ENCODE measurements at regions not wholly inside any gene's neighbourhood (a gene's known extent, or its start where the extent isn't known, plus 50 kb on each side); places are given as distances from the start of the nearest gene placed in this dataset.

GRCh38 chr14:71524320-71524982 lies 407.8 kb upstream of the RGS6 start:
- ATAC-seq, result no peak
- Mint-ChIP-seq H3K4me1 (peaks cover 2 to 35% (median 8%) of the 10 kb centered on the region in 4 donors), H3K27ac (peak overlapping the region in 1 of 10 donors; percentile 84), H3K4me3 (no peak overlapping the region), H3K27me3 (no peaks in the 10 kb centered on the region), H3K36me3 (peaks cover 0 to 16% (median 8%) of the 10 kb centered on the region in 3 donors), H3K9me3 (peaks cover 0 to 2% (median 0%) of the 10 kb centered on the region in 9 donors)
- no peak for DNase-seq
- POLR2A ChIA-PET, result no interaction called here

GRCh38 chr14:71525663-71526221 lies 406.5 kb upstream of the RGS6 start:
- Mint-ChIP-seq H3K27ac (peak overlapping the region in 1 of 10 donors; percentile 41), H3K36me3 (peaks cover 0 to 29% (median 8%) of the 10 kb centered on the region in 3 donors), H3K9me3 (peaks cover 0 to 2% (median 0%) of the 10 kb centered on the region in 9 donors), H3K4me1 (peaks cover 2 to 34% (median 8%) of the 10 kb centered on the region in 4 donors), H3K27me3 (no peaks in the 10 kb centered on the region), H3K4me3 (no peak overlapping the region)
- DNase-seq (no peak), ATAC-seq (no peak)
- POLR2A ChIA-PET, result no interaction called here

GRCh38 chr14:71526388-71526787 lies 405.8 kb upstream of the RGS6 start:
- Mint-ChIP-seq H3K4me1 (peaks cover 2 to 27% (median 6%) of the 10 kb centered on the region in 4 donors), H3K27ac (no peak overlapping the region), H3K27me3 (no peaks in the 10 kb centered on the region), H3K4me3 (no peak overlapping the region), H3K9me3 (peaks cover 0 to 2% (median 0%) of the 10 kb centered on the region in 9 donors), H3K36me3 (peaks cover 0 to 35% (median 13%) of the 10 kb centered on the region in 3 donors)
- ATAC-seq (no peak), DNase-seq (no peak)
- POLR2A ChIA-PET, result no interaction called here

GRCh38 chr14:71527838-71528237 lies 404.4 kb upstream of the RGS6 start:
- H3K36me3 Mint-ChIP-seq, result peaks cover 0 to 41% (median 12%) of the 10 kb centered on the region in 3 donors
- H3K9me3 Mint-ChIP-seq, result peaks cover 0 to 2% (median 0%) of the 10 kb centered on the region in 9 donors
- no peaks in the 10 kb centered on the region for H3K27me3 Mint-ChIP-seq
- POLR2A ChIA-PET, result no interaction called here
- ATAC-seq (no peak), DNase-seq (no peak)
- H3K4me1 Mint-ChIP-seq, result peaks cover 0 to 19% (median 6%) of the 10 kb centered on the region in 4 donors
- H3K4me3 Mint-ChIP-seq, result no peak overlapping the region
- H3K27ac Mint-ChIP-seq, result no peak overlapping the region

GRCh38 chr14:71529848-71530247 lies 402.4 kb upstream of the RGS6 start:
- Mint-ChIP-seq H3K36me3 (peaks cover 0 to 40% (median 9%) of the 10 kb centered on the region in 3 donors), H3K9me3 (peaks cover 0 to under 1% (median 0%) of the 10 kb centered on the region in 9 donors), H3K27ac (peak overlapping the region in 3 of 10 donors; percentile 18 to 74 (median 54)), H3K4me3 (peak overlapping the region in 2 of 10 donors; percentile 23 to 52), H3K4me1 (peaks cover 0 to 11% (median 0%) of the 10 kb centered on the region in 4 donors), H3K27me3 (no peaks in the 10 kb centered on the region)
- DNase-seq, result no peak
- ATAC-seq, result no peak
- POLR2A ChIA-PET, result interaction anchor here (1.4 kb wide), 1 partner anchor 25 kb away, joined by 4 read pairs; no protein-coding TSS in a partner anchor

DNA sequence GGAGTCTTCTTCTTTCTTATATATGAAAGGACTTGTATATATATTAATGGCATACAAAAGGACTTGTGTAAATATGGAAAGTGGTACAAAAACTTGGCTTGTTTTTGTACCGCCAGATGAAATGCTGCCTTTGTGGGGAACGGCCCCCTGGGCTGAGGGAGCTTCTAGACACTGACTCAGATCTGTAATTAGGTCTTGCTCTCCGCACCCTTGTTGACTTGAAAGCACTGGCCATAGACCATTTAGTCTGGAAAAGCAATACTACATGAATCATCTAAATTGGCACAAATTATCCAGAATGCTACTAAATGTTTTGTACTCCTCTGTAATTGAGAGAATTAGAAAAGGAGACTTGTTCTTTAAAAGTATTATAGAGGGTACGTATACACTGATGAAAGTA lies 399.9 kb upstream of the RGS6 start:
- Mint-ChIP-seq H3K9me3 (no peaks in the 10 kb centered on the region), H3K27me3 (no peaks in the 10 kb centered on the region), H3K27ac (no peak overlapping the region), H3K4me3 (no peak overlapping the region), H3K36me3 (peaks cover 0 to 35% (median 6%) of the 10 kb centered on the region in 3 donors), H3K4me1 (peaks cover 3 to 9% (median 5%) of the 10 kb centered on the region in 4 donors)
- DNase-seq (no peak), ATAC-seq (no peak)
- POLR2A ChIA-PET, result no interaction called here

- POLR2A ChIA-PET, result no interaction called here
- Mint-ChIP-seq H3K36me3 (peaks cover 0 to 35% (median 6%) of the 10 kb centered on the region in 3 donors), H3K27me3 (no peaks in the 10 kb centered on the region), H3K4me1 (peaks cover 3 to 14% (median 9%) of the 10 kb centered on the region in 4 donors), H3K27ac (no peak overlapping the region), H3K4me3 (no peak overlapping the region), H3K9me3 (no peaks in the 10 kb centered on the region)
- no peak for DNase-seq
- ATAC-seq, result no peak
Measured at GRCh38 chr14:71532790-71533189, 399.4 kb upstream of the RGS6 start.

DNA sequence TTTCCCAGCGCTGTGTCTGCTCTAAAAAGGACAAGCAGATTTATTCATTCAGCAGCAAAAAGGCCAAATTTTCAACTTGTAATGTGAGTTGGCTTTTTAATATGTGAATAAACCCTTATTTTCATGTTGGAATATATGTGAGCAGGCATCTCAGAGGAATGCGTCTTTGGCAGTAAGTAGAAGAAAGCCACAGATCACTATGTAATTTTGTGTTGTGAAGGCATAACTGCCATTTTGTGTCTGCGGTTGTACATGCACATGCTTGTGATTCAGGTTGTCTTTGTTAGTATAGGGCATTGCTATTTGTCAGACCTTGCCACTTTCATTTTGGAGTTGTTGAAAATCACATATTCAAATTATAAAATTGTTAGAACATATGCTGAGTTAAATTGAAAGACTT lies 398.8 kb upstream of the RGS6 start:
- Mint-ChIP-seq H3K4me3 (no peak overlapping the region), H3K36me3 (peaks cover 0 to 35% (median 6%) of the 10 kb centered on the region in 3 donors), H3K27me3 (no peaks in the 10 kb centered on the region), H3K27ac (no peak overlapping the region), H3K4me1 (peaks cover 3 to 17% (median 12%) of the 10 kb centered on the region in 4 donors), H3K9me3 (no peaks in the 10 kb centered on the region)
- POLR2A ChIA-PET, result no interaction called here
- no peak for DNase-seq
- ATAC-seq, result no peak

GRCh38 chr14:71533800-71534199 lies 398.4 kb upstream of the RGS6 start:
- POLR2A ChIA-PET, result no interaction called here
- ATAC-seq (no peak), DNase-seq (no peak)
- H3K4me1 Mint-ChIP-seq, result peaks cover 7 to 21% (median 16%) of the 10 kb centered on the region in 4 donors
- H3K27ac Mint-ChIP-seq, result no peak overlapping the region
- no peak overlapping the region for H3K4me3 Mint-ChIP-seq
- no peaks in the 10 kb centered on the region for H3K9me3 Mint-ChIP-seq
- peaks cover 0 to 34% (median 6%) of the 10 kb centered on the region in 3 donors for H3K36me3 Mint-ChIP-seq
- H3K27me3 Mint-ChIP-seq, result no peaks in the 10 kb centered on the region

DNA sequence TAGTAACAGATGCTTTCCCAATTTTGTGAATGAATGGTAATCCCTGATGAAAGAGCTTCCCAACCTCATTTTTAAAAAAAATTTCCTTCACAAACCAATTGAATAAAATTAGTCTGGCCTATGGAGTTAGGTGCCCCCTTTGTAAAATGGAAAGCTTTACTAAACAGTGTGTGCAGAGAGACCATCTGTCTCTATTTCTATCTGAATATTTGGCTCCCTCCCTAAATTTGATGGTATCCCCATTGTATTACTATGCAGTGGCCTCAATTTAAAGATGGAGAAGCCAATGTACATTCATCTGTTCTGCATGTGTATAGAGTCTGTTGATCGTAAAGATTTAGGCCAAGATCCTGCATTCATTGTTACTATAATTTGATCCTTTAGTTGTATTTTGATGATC lies 397.7 kb upstream of the RGS6 start:
- DNase-seq (no peak), ATAC-seq (no peak)
- Mint-ChIP-seq H3K4me3 (no peak overlapping the region), H3K9me3 (no peaks in the 10 kb centered on the region), H3K27ac (no peak overlapping the region), H3K36me3 (peaks cover 0 to 31% (median 6%) of the 10 kb centered on the region in 3 donors), H3K27me3 (no peaks in the 10 kb centered on the region), H3K4me1 (peaks cover 10 to 28% (median 21%) of the 10 kb centered on the region in 4 donors)
- POLR2A ChIA-PET, result no interaction called here

GRCh38 chr14:71536015-71536740 lies 396.1 kb upstream of the RGS6 start:
- H3K27ac Mint-ChIP-seq, result no peak overlapping the region
- H3K36me3 Mint-ChIP-seq, result peaks cover 0 to 14% (median 2%) of the 10 kb centered on the region in 3 donors
- no peaks in the 10 kb centered on the region for H3K9me3 Mint-ChIP-seq
- no peak overlapping the region for H3K4me3 Mint-ChIP-seq
- ATAC-seq (no peak), DNase-seq (no peak)
- POLR2A ChIA-PET, result interaction anchor here (0.6 kb wide), 1 partner anchor 417 kb away, joined by 3 read pairs; no protein-coding TSS in a partner anchor
- H3K27me3 Mint-ChIP-seq, result no peaks in the 10 kb centered on the region
- peaks cover 10 to 37% (median 26%) of the 10 kb centered on the region in 4 donors for H3K4me1 Mint-ChIP-seq

GRCh38 chr14:71536927-71537772 lies 395.1 kb upstream of the RGS6 start:
- no peaks in the 10 kb centered on the region for H3K9me3 Mint-ChIP-seq
- DNase-seq (no peak), ATAC-seq (no peak)
- peaks cover 0 to 7% (median 2%) of the 10 kb centered on the region in 3 donors for H3K36me3 Mint-ChIP-seq
- peak overlapping the region in 5 of 10 donors; percentile 2 to 42 (median 8) for H3K27ac Mint-ChIP-seq
- POLR2A ChIA-PET, result no interaction called here
- H3K4me3 Mint-ChIP-seq, result no peak overlapping the region
- H3K27me3 Mint-ChIP-seq, result no peaks in the 10 kb centered on the region
- peaks cover 11 to 39% (median 32%) of the 10 kb centered on the region in 4 donors for H3K4me1 Mint-ChIP-seq

Data from naive thymus-derived CD8-positive, alpha-beta T cell (primary cell).